SK-N-SH (cell line): ENCODE measurements at regions not wholly inside any gene's neighbourhood (a gene's known extent, or its start where the extent isn't known, plus 50 kb on each side); places are given as distances from the start of the nearest gene placed in this dataset.

ENCODE experiments used
- CTCF ChIA-PET: fragments of 300-600, 350-600 bp; formaldehyde crosslinking; extraction: SDS; loops from one replicate; lab custom pipeline; 2021; lab: Yijun Ruan, JAX
- POLR2A ChIA-PET: fragments of 350-600 bp; sonication (Branson Sonifier 250); formaldehyde crosslinking; extraction: SDS; loops from one replicate; lab custom pipeline; 2020; ENCODE audit warnings: antibody characterized with exemption, inconsistent platforms; lab: Yijun Ruan, JAX
- DNase-seq: peaks from one replicate; pipeline ENCODE4 v3.0.0; 2012
- H2AFZ ChIP-seq: fragments of 200-600 bp; sonication (generic); 2 replicates; pipeline ENCODE4 v1.8.1; 2016; ENCODE audit warnings: antibody characterized with exemption, mild to moderate bottlenecking, low read depth
- H3F3A ChIP-seq: fragments of 200-600 bp; sonication (generic); replicated peaks from 2 replicates; pipeline ENCODE3; 2016; ENCODE audit warnings: antibody characterized with exemption, mild to moderate bottlenecking; ENCODE audit not compliant: insufficient read depth
- H3K27ac ChIP-seq, 2 experiments: fragments of 200-500 bp in 1 of 2; fragments of 200-600 bp in 1 of 2; sonication (Bioruptor generic) in 1 of 2; sonication (generic), shearing (Covaris generic) in 1 of 2; 2 replicates each; pipeline versions ENCODE4 v1.5.1 to v1.6.1; 2014 to 2016; ENCODE audit warnings: low read depth in 2 of 2, inconsistent platforms in 1 of 2, low read length in 1 of 2, mild to moderate bottlenecking in 1 of 2, mixed read lengths in 1 of 2
- H3K27me3 ChIP-seq: fragments of 200-600 bp; sonication (generic), shearing (Covaris generic); 2 replicates; pipeline ENCODE4 v1.6.1; 2016; ENCODE audit warnings: mixed run types; ENCODE audit not compliant: insufficient read depth
- H3K36me3 ChIP-seq, 2 experiments: fragments of 200-500 bp in 1 of 2; fragments of 200-600 bp in 1 of 2; sonication (Bioruptor generic) in 1 of 2; sonication (generic) in 1 of 2; replicated peaks in 1 of 2; 2 replicates each; pipeline versions ENCODE3 to v1.5.1; 2014 to 2016; ENCODE audit warnings: low read length in 1 of 2, mild to moderate bottlenecking in 1 of 2; ENCODE audit not compliant: insufficient read depth in 2 of 2, control insufficient read depth in 1 of 2
- H3K4me1 ChIP-seq, 2 experiments: fragments of 200-500 bp in 1 of 2; fragments of 200-600 bp in 1 of 2; sonication (Bioruptor generic) in 1 of 2; sonication (generic), shearing (Covaris generic) in 1 of 2; 2 replicates each; pipeline versions ENCODE4 v1.5.1 to v1.6.1; 2014 to 2016; ENCODE audit warnings: low read depth in 1 of 2, low read length in 1 of 2, mixed run types in 1 of 2; ENCODE audit not compliant: insufficient read depth in 2 of 2, control insufficient read depth in 1 of 2
- H3K4me2 ChIP-seq: fragments of 200-600 bp; sonication (generic), shearing (Covaris generic); 2 replicates; pipeline ENCODE4 v1.6.1; 2017; ENCODE audit warnings: mixed run types
- H3K4me3 ChIP-seq, 2 experiments: fragments of 200-500 bp in 1 of 2; fragments of 200-600 bp in 1 of 2; sonication (Bioruptor generic) in 1 of 2; sonication (generic), shearing (Covaris generic) in 1 of 2; 2 replicates each; pipeline versions ENCODE4 v1.5.1 to v1.8.1; 2014 to 2016; ENCODE audit warnings: low read depth in 2 of 2, inconsistent platforms in 1 of 2, low read length in 1 of 2, mild to moderate bottlenecking in 1 of 2, mixed read lengths in 1 of 2, moderate library complexity in 1 of 2
- H3K79me2 ChIP-seq: fragments of 200-600 bp; sonication (generic); 2 replicates; pipeline ENCODE4 v1.8.1; 2017; ENCODE audit warnings: mild to moderate bottlenecking; ENCODE audit not compliant: insufficient read depth
- H3K9ac ChIP-seq: fragments of 200-600 bp; sonication (generic); 2 replicates; pipeline ENCODE4 v1.6.1; 2017; ENCODE audit warnings: mixed run types
- H3K9me2 ChIP-seq: fragments of 200-600 bp; sonication (generic); 2 replicates; pipeline ENCODE4 v1.6.1; 2017; ENCODE audit warnings: mixed run types
- H3K9me3 ChIP-seq: fragments of 200-600 bp; sonication (generic); 2 replicates; pipeline ENCODE4 v1.6.1; 2017; ENCODE audit warnings: mixed run types, mild to moderate bottlenecking, moderate library complexity
- H4K20me1 ChIP-seq: fragments of 200-600 bp; sonication (generic); 2 replicates; pipeline ENCODE4 v1.6.1; 2017; ENCODE audit warnings: mild to moderate bottlenecking, mixed run types; ENCODE audit not compliant: insufficient read depth
- CHD2 ChIP-seq: fragments of 150-350 bp; IDR thresholded peaks from 2 replicates; pipeline ENCODE4 v1.6.1; 2018; ENCODE audit warnings: low read length; ENCODE audit not compliant: partially characterized antibody
- CTCF ChIP-seq: fragments of 200-600 bp; sonication (generic); IDR thresholded peaks from 2 replicates; pipeline ENCODE4 v1.6.1; 2017; ENCODE audit warnings: antibody characterized with exemption, mild to moderate bottlenecking, moderate library complexity
- ELF1 ChIP-seq: IDR thresholded peaks from 2 replicates; pipeline ENCODE4 v1.4.0; 2012
- EP300 ChIP-seq, 2 experiments: IDR thresholded peaks; 2 replicates each; pipeline versions ENCODE4 v1.4.0 to v1.6.1; 2012; ENCODE audit warnings: borderline replicate concordance in 1 of 2, low read depth in 1 of 2, low read length in 1 of 2
- EZH2phosphoT487 ChIP-seq: fragments of 200-600 bp; sonication (generic); IDR thresholded peaks from 2 replicates; pipeline ENCODE4 v1.6.1; 2017; ENCODE audit warnings: low read depth, mixed run types, mild to moderate bottlenecking, antibody characterized with exemption, moderate library complexity, borderline replicate concordance
- FOSL2 ChIP-seq: IDR thresholded peaks from 2 replicates; pipeline ENCODE4 v1.4.0; 2012; ENCODE audit warnings: low read depth, mild to moderate bottlenecking, moderate library complexity, borderline replicate concordance
- FOXJ3 ChIP-seq: sonication (generic); formaldehyde crosslinking; IDR thresholded peaks from 2 replicates; pipeline ENCODE4 v1.5.1; 2020; ENCODE audit warnings: mild to moderate bottlenecking, missing genetic modification reagents
- FOXM1 ChIP-seq: IDR thresholded peaks from 2 replicates; pipeline ENCODE4 v1.4.0; 2012; ENCODE audit warnings: low read depth, mild to moderate bottlenecking
- GABPA ChIP-seq: IDR thresholded peaks from 2 replicates; pipeline ENCODE4 v1.4.0; 2012; ENCODE audit warnings: low read depth, mild to moderate bottlenecking
- GATA2 ChIP-seq: sonication (generic); formaldehyde crosslinking; IDR thresholded peaks from 2 replicates; pipeline ENCODE4 v1.5.0; 2020; ENCODE audit warnings: mild to moderate bottlenecking, missing genetic modification reagents
- MEF2A ChIP-seq: IDR thresholded peaks from 2 replicates; pipeline ENCODE4 v1.4.0; 2012; ENCODE audit warnings: low read depth, borderline replicate concordance
- MXI1 ChIP-seq: IDR thresholded peaks from 2 replicates; pipeline ENCODE4 v1.6.1; 2012; ENCODE audit warnings: mild to moderate bottlenecking, low read depth, low read length, improper control_type of control experiment
- NFIC ChIP-seq: IDR thresholded peaks from 2 replicates; pipeline ENCODE4 v1.4.0; 2012; ENCODE audit warnings: borderline replicate concordance
- NRF1 ChIP-seq: IDR thresholded peaks from 2 replicates; pipeline ENCODE4 v1.6.1; 2012; ENCODE audit warnings: low read depth, mild to moderate bottlenecking, low read length
- RAD21 ChIP-seq: IDR thresholded peaks from 2 replicates; pipeline ENCODE4 v1.6.1; 2012; ENCODE audit warnings: mild to moderate bottlenecking, low read length
- RFX5 ChIP-seq: IDR thresholded peaks from 2 replicates; pipeline ENCODE4 v1.6.1; 2012; ENCODE audit warnings: mild to moderate bottlenecking, improper control_type of control experiment, low read length
- SIN3A ChIP-seq: IDR thresholded peaks from 2 replicates; pipeline ENCODE4 v1.6.1; 2012; ENCODE audit warnings: low read depth, mild to moderate bottlenecking, low read length, moderate library complexity, borderline replicate concordance
- TAF1 ChIP-seq: IDR thresholded peaks from 2 replicates; pipeline ENCODE4 v1.6.1; 2012; ENCODE audit warnings: low read depth, mild to moderate bottlenecking, low read length, moderate library complexity, borderline replicate concordance
- TCF12 ChIP-seq: IDR thresholded peaks from 2 replicates; pipeline ENCODE4 v1.4.0; 2012
- TEAD4 ChIP-seq: IDR thresholded peaks from 2 replicates; pipeline ENCODE4 v1.4.0; 2012; ENCODE audit warnings: mild to moderate bottlenecking, borderline replicate concordance; ENCODE audit not compliant: insufficient read depth
- USF1 ChIP-seq: IDR thresholded peaks from 2 replicates; pipeline ENCODE4 v1.4.0; 2012; ENCODE audit warnings: low read depth, borderline replicate concordance
- USF2 ChIP-seq: fragments of 150-350 bp; IDR thresholded peaks from 2 replicates; pipeline ENCODE4 v1.6.1; 2017; ENCODE audit warnings: antibody characterized with exemption, low read length, low read depth, borderline replicate concordance
- WGBS: methylation state at CpG from one replicate; pipeline ENCODE4 v1.1.6; 2017; ENCODE audit warnings: low lambda C conversion rate; 5-methylcytosine and 5-hydroxymethylcytosine counted together

GRCh38 chr2:120869036-120869729 is 133.5 kb downstream of the GLI2 start (continued):
- TF ChIP-seq USF2, result no peak
- TF ChIP-seq MEF2A, result no peak
- no peak for TF ChIP-seq RAD21
- TF ChIP-seq FOXM1, result no peak

GRCh38 chr2:120869730-120870466 is 134.2 kb downstream of the GLI2 start:
- peaks cover 6% of the 10 kb centered on the region; the same call in 1 of the 2 replicates for H4K20me1 ChIP-seq
- H3K9me2 ChIP-seq, result no peaks in the 10 kb centered on the region
- no peaks in the 10 kb centered on the region for H3K9me3 ChIP-seq
- H3K4me3 ChIP-seq, result no peak overlapping the region
- H3K36me3 ChIP-seq, result no peaks in the 10 kb centered on the region
- no peak for DNase-seq
- no peaks in the 10 kb centered on the region for H3K27me3 ChIP-seq
- 97% methylated on average over 5 of the region's 5 CpGs for WGBS
- no peak overlapping the region for H3K9ac ChIP-seq
- H3K4me2 ChIP-seq, result no peak overlapping the region
- peaks cover 17% of the 10 kb centered on the region in 2 experiments for H3K4me1 ChIP-seq
- peaks cover 3% of the 10 kb centered on the region for H3F3A ChIP-seq
- H3K27ac ChIP-seq, result no peak overlapping the region
- H3K79me2 ChIP-seq, result peaks cover 35% of the 10 kb centered on the region; the same call in 1 of the 2 replicates
- TF ChIP-seq ELF1, result no peak
- TF ChIP-seq NFIC, result no peak
- no peak for TF ChIP-seq MEF2A
- TF ChIP-seq MXI1, result no peak
- TF ChIP-seq RFX5, result no peak
- TF ChIP-seq CHD2, result no peak
- TF ChIP-seq TCF12, result no peak
- TF ChIP-seq GABPA, result no peak
- no peak for TF ChIP-seq NRF1
- TF ChIP-seq EP300 (IDR thresholded peaks at IDR 0.05; ENCODE audit: borderline replicate concordance in 1 of 2, low read depth in 1 of 2, low read length in 1 of 2), result no peak
- TF ChIP-seq, all 33 proteins: peak for 0
- ChIA-PET CTCF (interaction anchor here (1.0 to 1.5 kb wide), 4 partner anchors 9 to 523 kb away, joined by 3 to 5 read pairs (median 3); no protein-coding TSS in a partner anchor), POLR2A (no interaction called here)
- H2AFZ ChIP-seq, result no peak overlapping the region

GRCh38 chr2:120870467-120870788 is 134.8 kb downstream of the GLI2 start:
- CTCF ChIA-PET, result interaction anchor here (0.7 to 1.0 kb wide), 3 partner anchors 9 to 37 kb away, joined by 3 read pairs; no protein-coding TSS in a partner anchor
- peaks cover 35% of the 10 kb centered on the region; the same call in 1 of the 2 replicates for H3K79me2 ChIP-seq
- TF ChIP-seq CTCF, result no peak
- TF ChIP-seq TEAD4, result no peak
- TF ChIP-seq TAF1, result no peak
- TF ChIP-seq USF1, result no peak
- TF ChIP-seq GATA2 (CRISPR knock-in tag), result no peak
- no peak for TF ChIP-seq FOSL2
- no peak for TF ChIP-seq FOXJ3 (CRISPR knock-in tag)
- no peak for TF ChIP-seq NRF1
- TF ChIP-seq MEF2A, result no peak
- no peak for TF ChIP-seq SIN3A
- TF ChIP-seq EZH2phosphoT487, result no peak

More at GRCh38 chr2:120870467-120870788, 134.8 kb downstream of the GLI2 start:
- Histone ChIP-seq H3K9ac (no peak overlapping the region), H3K4me1 (peaks cover 17% of the 10 kb centered on the region in 2 experiments), H3K36me3 (no peaks in the 10 kb centered on the region), H3F3A (peaks cover 3% of the 10 kb centered on the region), H3K4me2 (no peak overlapping the region), H3K9me2 (no peaks in the 10 kb centered on the region), H2AFZ (no peak overlapping the region), H3K9me3 (no peaks in the 10 kb centered on the region), H4K20me1 (peaks cover 6% of the 10 kb centered on the region; the same call in 1 of the 2 replicates), H3K27me3 (no peaks in the 10 kb centered on the region), H3K27ac (no peak overlapping the region), H3K4me3 (no peak overlapping the region)
- POLR2A ChIA-PET, result no interaction called here
- DNase-seq, result no peak
- 88% methylated on average over 7 of the region's 9 CpGs for WGBS
